Lower leg skin (tissue), 3 donors: ENCODE measurements at regions not wholly inside any gene's neighbourhood (a gene's known extent, or its start where the extent isn't known, plus 50 kb on each side); places are given as distances from the start of the nearest gene placed in this dataset.

ENCODE experiments used
- POLR2A ChIP-seq, 2 donors: fragments of 450-650 bp; IDR thresholded peaks; one replicate each; pipeline ENCODE4 v1.6.1; 2016 to 2017; ENCODE audit warnings: antibody characterized with exemption in 2 of 2, mild to moderate bottlenecking in 1 of 2, moderate library complexity in 1 of 2
- TF ChIP-seq, protein P1 (sequence below), 3 donors: fragments of 450-650 bp; IDR thresholded peaks; one replicate each; pipeline ENCODE4 v1.5.1; 2016; ENCODE audit warnings: antibody characterized with exemption in 3 of 3, mild to moderate bottlenecking in 3 of 3, moderate library complexity in 2 of 3

DNA sequence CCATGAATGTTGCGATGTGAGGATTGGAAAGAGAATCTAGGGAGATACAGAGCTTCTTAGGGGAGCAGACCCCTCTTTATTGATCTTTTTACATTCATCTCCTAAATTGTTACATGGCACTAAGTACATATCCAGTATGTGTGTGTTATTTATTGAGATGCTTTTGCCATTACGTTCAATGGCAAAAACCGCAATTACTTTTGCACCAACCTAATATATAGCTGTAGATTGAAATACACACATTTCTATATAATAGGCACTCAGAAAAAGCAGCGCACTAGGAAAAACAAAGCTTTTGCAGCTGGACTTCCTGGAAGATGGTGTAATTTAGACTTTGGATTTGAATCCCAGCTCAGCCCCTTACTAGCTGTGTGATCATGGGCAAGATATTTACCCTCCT lies 849.4 kb downstream of the SLC4A3 start:
- TF ChIP-seq, protein P1, sequence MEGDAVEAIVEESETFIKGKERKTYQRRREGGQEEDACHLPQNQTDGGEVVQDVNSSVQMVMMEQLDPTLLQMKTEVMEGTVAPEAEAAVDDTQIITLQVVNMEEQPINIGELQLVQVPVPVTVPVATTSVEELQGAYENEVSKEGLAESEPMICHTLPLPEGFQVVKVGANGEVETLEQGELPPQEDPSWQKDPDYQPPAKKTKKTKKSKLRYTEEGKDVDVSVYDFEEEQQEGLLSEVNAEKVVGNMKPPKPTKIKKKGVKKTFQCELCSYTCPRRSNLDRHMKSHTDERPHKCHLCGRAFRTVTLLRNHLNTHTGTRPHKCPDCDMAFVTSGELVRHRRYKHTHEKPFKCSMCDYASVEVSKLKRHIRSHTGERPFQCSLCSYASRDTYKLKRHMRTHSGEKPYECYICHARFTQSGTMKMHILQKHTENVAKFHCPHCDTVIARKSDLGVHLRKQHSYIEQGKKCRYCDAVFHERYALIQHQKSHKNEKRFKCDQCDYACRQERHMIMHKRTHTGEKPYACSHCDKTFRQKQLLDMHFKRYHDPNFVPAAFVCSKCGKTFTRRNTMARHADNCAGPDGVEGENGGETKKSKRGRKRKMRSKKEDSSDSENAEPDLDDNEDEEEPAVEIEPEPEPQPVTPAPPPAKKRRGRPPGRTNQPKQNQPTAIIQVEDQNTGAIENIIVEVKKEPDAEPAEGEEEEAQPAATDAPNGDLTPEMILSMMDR (IDR thresholded peaks at IDR 0.05): no peak
- TF ChIP-seq POLR2A (IDR thresholded peaks at IDR 0.05): no peak
